AG04449 (cell line): ENCODE measurements at regions not wholly inside any gene's neighbourhood (a gene's known extent, or its start where the extent isn't known, plus 50 kb on each side); places are given as distances from the start of the nearest gene placed in this dataset.

Experiments
- CTCF ChIA-PET: fragments of 350-600 bp; formaldehyde crosslinking; extraction: SDS; loops from one replicate; lab custom pipeline; 2021; ENCODE audit warnings: antibody characterized with exemption; lab: Yijun Ruan, JAX
- POLR2A ChIA-PET: fragments of 400-600, 350-600 bp; formaldehyde crosslinking; extraction: SDS; loops from one replicate; lab custom pipeline; 2020; ENCODE audit warnings: antibody characterized with exemption, inconsistent platforms; lab: Yijun Ruan, JAX
- DNase-seq: peaks from one replicate; pipeline ENCODE4 v3.0.0-alpha.2; 2010; ENCODE audit warnings: low read depth, low spot score
- H3K4me3 ChIP-seq: 2 replicates; pipeline ENCODE4 v1.5.1; 2011; ENCODE audit warnings: low read depth, mild to moderate bottlenecking, control low read depth, low read length
- CTCF ChIP-seq: IDR thresholded peaks from one replicate; pipeline ENCODE4 v1.5.1; 2011; ENCODE audit warnings: mild to moderate bottlenecking, moderate library complexity, low read length, control low read depth, inconsistent platforms; ENCODE audit not compliant: insufficient read depth; ENCODE audit errors: missing control alignments

- no peak overlapping the region for H3K4me3 ChIP-seq
- POLR2A ChIA-PET: no interaction called here
- no peak for DNase-seq
- no peak for TF ChIP-seq CTCF
- CTCF ChIA-PET: interaction anchor here (1.0 to 1.3 kb wide), 2 partner anchors 11 to 17 kb away, joined by 3 read pairs; no protein-coding TSS in a partner anchor
These were observed 575.0 kb downstream of the CHSY3 start for GRCh38 chr5:130479045-130479804.

- CTCF ChIA-PET: no interaction called here
- POLR2A ChIA-PET: no interaction called here
- DNase-seq: no peak
- no peak for TF ChIP-seq CTCF
- H3K4me3 ChIP-seq: no peak overlapping the region
These were observed 572.1 kb downstream of the CHSY3 start for GRCh38 chr5:130476325-130476724.

- DNase-seq: no peak
- no peak for TF ChIP-seq CTCF
- no peak overlapping the region; the same call in 1 of the 2 replicates for H3K4me3 ChIP-seq
- POLR2A ChIA-PET: no interaction called here
- CTCF ChIA-PET: no interaction called here
These were observed 558.3 kb downstream of the CHSY3 start for GRCh38 chr5:130462516-130462915.

- no peak for TF ChIP-seq CTCF
- no peak for DNase-seq
- CTCF ChIA-PET: no interaction called here
- POLR2A ChIA-PET: no interaction called here
- no peak overlapping the region for H3K4me3 ChIP-seq
These were observed 550.9 kb downstream of the CHSY3 start for GRCh38 chr5:130455175-130455574.

GRCh38 chr5:130452744-130453143 is 548.5 kb downstream of the CHSY3 start:
- POLR2A ChIA-PET: no interaction called here
- no peak overlapping the region for H3K4me3 ChIP-seq
- no peak for DNase-seq
- CTCF ChIA-PET: no interaction called here
- TF ChIP-seq CTCF: no peak

- ChIA-PET POLR2A (no interaction called here), CTCF (no interaction called here)
- no peak for TF ChIP-seq CTCF
- H3K4me3 ChIP-seq: no peak overlapping the region
- DNase-seq: no peak
These were observed 532.2 kb downstream of the CHSY3 start for GRCh38 chr5:130436430-130436829.
